CD14-positive monocyte (primary cell): ENCODE measurements at regions not wholly inside any gene's neighbourhood (a gene's known extent, or its start where the extent isn't known, plus 50 kb on each side); places are given as distances from the start of the nearest gene placed in this dataset.

Experiments
- DNase-seq, 3 donors: peaks; one replicate each; pipeline ENCODE4 v3.0.0-alpha.2; 2011 to 2022
- H2AFZ ChIP-seq: 2 replicates; pipeline ENCODE4 v1.6.0; 2012; ENCODE audit warnings: mild to moderate bottlenecking, low read depth, low read length, inconsistent platforms; ENCODE audit not compliant: insufficient read depth, poor library complexity, severe bottlenecking
- H3K27ac ChIP-seq, 2 donors: 1 replicate in 1 of 2; 2 replicates in 1 of 2; pipeline ENCODE4 v1.5.1; 2012 to 2013; ENCODE audit warnings: low read length in 2 of 2, control low read depth in 1 of 2, inconsistent platforms in 1 of 2, low read depth in 1 of 2, mild to moderate bottlenecking in 1 of 2
- H3K27me3 ChIP-seq, 2 donors: one replicate each; pipeline versions ENCODE4 v1.6.0 to v1.6.1; 2011 to 2013; ENCODE audit warnings: low read length in 2 of 2; ENCODE audit not compliant: control insufficient read depth in 2 of 2, insufficient read depth in 2 of 2
- H3K36me3 ChIP-seq, 2 donors: replicated peaks in 1 of 2; 1 replicate in 1 of 2; 2 replicates in 1 of 2; pipeline versions ENCODE4 v1.5.1 to v1.6.1; 2012 to 2013; ENCODE audit warnings: low read length in 2 of 2, control low read depth in 1 of 2, inconsistent platforms in 1 of 2, mild to moderate bottlenecking in 1 of 2; ENCODE audit not compliant: insufficient read depth in 2 of 2, control insufficient read depth in 1 of 2
- H3K4me1 ChIP-seq, 2 donors: 1 replicate in 1 of 2; 2 replicates in 1 of 2; pipeline versions ENCODE4 v1.5.1 to v1.6.1; 2012 to 2013; ENCODE audit warnings: low read length in 2 of 2, control low read depth in 1 of 2, inconsistent platforms in 1 of 2, mild to moderate bottlenecking in 1 of 2, moderate library complexity in 1 of 2; ENCODE audit not compliant: insufficient read depth in 2 of 2, control insufficient read depth in 1 of 2
- H3K4me2 ChIP-seq: replicated peaks from 2 replicates; pipeline ENCODE3; 2012; ENCODE audit warnings: low read length, moderate library complexity, mild to moderate bottlenecking; ENCODE audit not compliant: poor library complexity, severe bottlenecking; ENCODE audit errors: extremely low read depth
- H3K4me3 ChIP-seq, 3 experiments: fragments of 200-600 bp in 1 of 3; sonication (generic) in 1 of 3; replicated peaks in 1 of 3; 1 replicate in 2 of 3; 2 replicates in 1 of 3; pipeline ENCODE4 v1.5.1; 2011 to 2013; ENCODE audit warnings: low read length in 3 of 3, mild to moderate bottlenecking in 3 of 3, control low read depth in 2 of 3, low read depth in 2 of 3, inconsistent platforms in 1 of 3, moderate library complexity in 1 of 3
- H3K79me2 ChIP-seq: 2 replicates; pipeline ENCODE4 v1.6.0; 2012; ENCODE audit warnings: mild to moderate bottlenecking, control low read depth, inconsistent platforms, low read length, moderate library complexity; ENCODE audit not compliant: insufficient read depth
- H3K9ac ChIP-seq: 2 replicates; pipeline ENCODE4 v1.6.0; 2017; ENCODE audit warnings: low read length, mild to moderate bottlenecking; ENCODE audit not compliant: insufficient read depth, poor library complexity, severe bottlenecking
- H3K9me3 ChIP-seq, 2 donors: replicated peaks in 1 of 2; 1 replicate in 1 of 2; 2 replicates in 1 of 2; pipeline versions ENCODE4 v1.5.1 to v1.6.1; 2012 to 2013; ENCODE audit warnings: low read length in 2 of 2, control low read depth in 1 of 2; ENCODE audit not compliant: control insufficient read depth in 1 of 2, insufficient read depth in 1 of 2
- H4K20me1 ChIP-seq: 2 replicates; pipeline ENCODE4 v1.6.0; 2012; ENCODE audit warnings: mild to moderate bottlenecking, low read length, control low read depth, moderate library complexity; ENCODE audit not compliant: insufficient read depth
- H3K27ac Mint-ChIP-seq, 7 donors: one replicate each; pipeline ENCODE4 v1.8.0; 2020; ENCODE audit warnings: mild to moderate bottlenecking in 7 of 7, mixed read lengths in 7 of 7, moderate library complexity in 6 of 7, inconsistent platforms in 2 of 7
- H3K27me3 Mint-ChIP-seq, 3 donors: one replicate each; pipeline ENCODE4 v1.8.0; 2021 to 2022; ENCODE audit warnings: low read depth in 3 of 3, mild to moderate bottlenecking in 3 of 3, mixed read lengths in 3 of 3, moderate library complexity in 3 of 3, inconsistent platforms in 1 of 3
- H3K36me3 Mint-ChIP-seq, 2 donors: one replicate each; pipeline ENCODE4 v1.8.0; 2020; ENCODE audit warnings: mixed read lengths in 2 of 2, inconsistent platforms in 1 of 2, mild to moderate bottlenecking in 1 of 2
- H3K4me1 Mint-ChIP-seq: one replicate; pipeline ENCODE4 v1.8.0; 2020; ENCODE audit warnings: mild to moderate bottlenecking, mixed read lengths
- H3K4me3 Mint-ChIP-seq, 2 donors: one replicate each; pipeline ENCODE4 v1.8.0; 2020; ENCODE audit warnings: mild to moderate bottlenecking in 2 of 2, mixed read lengths in 2 of 2, moderate library complexity in 1 of 2
- H3K9me3 Mint-ChIP-seq, 7 donors: one replicate each; pipeline ENCODE4 v1.8.0; 2020 to 2022; ENCODE audit warnings: mixed read lengths in 7 of 7, mild to moderate bottlenecking in 6 of 7, moderate library complexity in 6 of 7, inconsistent platforms in 2 of 7
- CTCF ChIP-seq: fragments of 200-600 bp; IDR thresholded peaks from one replicate; pipeline ENCODE4 v1.8.0; 2022; ENCODE audit warnings: antibody characterized with exemption, mild to moderate bottlenecking
- WGBS: methylation state at CpG from one replicate; pipeline ENCODE4 v1.1.5; 2013; ENCODE audit warnings: missing lambda C conversion rate; ENCODE audit not compliant: insufficient coverage; 5-methylcytosine and 5-hydroxymethylcytosine counted together
- intact Hi-C, 2 donors: fragments of 100-400 bp; cut with micrococcal nuclease; formaldehyde crosslinking; loops; one replicate each; pipeline versions ENCODE4 v1.15.0 to v1.15.1; 2023

GRCh38 chr2:140144611-140145010, 1364.4 kb upstream of the NXPH2 start:
- H3K27ac Mint-ChIP-seq = no peak overlapping the region
- no CpG with 5 or more reads among the region's 2 CpGs for WGBS
- no peaks in the 10 kb centered on the region for H3K27me3 Mint-ChIP-seq

GRCh38 chr2:140138736-140139135, 1358.5 kb upstream of the NXPH2 start:
- H3K27me3 ChIP-seq = no peaks in the 10 kb centered on the region
- no peak overlapping the region for H2AFZ ChIP-seq

More at GRCh38 chr2:140144611-140145010, 1364.4 kb upstream of the NXPH2 start:
- no peaks in the 10 kb centered on the region for H3K36me3 Mint-ChIP-seq
- Histone ChIP-seq H2AFZ (no peak overlapping the region), H3K9ac (no peak overlapping the region), H3K4me3 (no peak overlapping the region), H3K36me3 (no peaks in the 10 kb centered on the region), H3K9me3 (no peaks in the 10 kb centered on the region), H4K20me1 (no peaks in the 10 kb centered on the region), H3K4me2 (no peak overlapping the region), H3K4me1 (no peaks in the 10 kb centered on the region), H3K27ac (no peak overlapping the region), H3K79me2 (no peaks in the 10 kb centered on the region), H3K27me3 (no peaks in the 10 kb centered on the region)
- no peak for TF ChIP-seq CTCF
- H3K4me3 Mint-ChIP-seq = no peak overlapping the region
- H3K4me1 Mint-ChIP-seq = no peaks in the 10 kb centered on the region
- peaks cover 0 to 3% (median 0%) of the 10 kb centered on the region in 7 donors for H3K9me3 Mint-ChIP-seq
- no peak for DNase-seq
- intact Hi-C loops = no loop called here

More at GRCh38 chr2:140138736-140139135, 1358.5 kb upstream of the NXPH2 start:
- Mint-ChIP-seq H3K27ac (no peak overlapping the region), H3K4me3 (no peak overlapping the region), H3K36me3 (no peaks in the 10 kb centered on the region), H3K4me1 (no peaks in the 10 kb centered on the region), H3K27me3 (no peaks in the 10 kb centered on the region), H3K9me3 (peaks cover 0 to 4% (median 0%) of the 10 kb centered on the region in 7 donors)
- Histone ChIP-seq H3K9me3 (no peaks in the 10 kb centered on the region), H3K4me2 (no peak overlapping the region), H3K27ac (no peak overlapping the region), H3K36me3 (no peaks in the 10 kb centered on the region), H4K20me1 (no peaks in the 10 kb centered on the region), H3K4me3 (no peak overlapping the region), H3K4me1 (no peaks in the 10 kb centered on the region), H3K79me2 (no peaks in the 10 kb centered on the region), H3K9ac (no peak overlapping the region)
- no peak for DNase-seq
- TF ChIP-seq CTCF = no peak
- intact Hi-C loops = no loop called here
- 80% methylated on average over 1 of the region's 6 CpGs for WGBS
